Liver (tissue), 8 donors: ENCODE measurements at regions not wholly inside any gene's neighbourhood (a gene's known extent, or its start where the extent isn't known, plus 50 kb on each side); places are given as distances from the start of the nearest gene placed in this dataset.

Source experiments
- DNase-seq: peaks from one replicate; pipeline ENCODE4 v3.0.0-alpha.2; 2017; ENCODE audit warnings: low spot score
- H3K27ac ChIP-seq, 2 donors: one replicate each; pipeline ENCODE4 v1.7.0; 2013; ENCODE audit warnings: inconsistent platforms in 2 of 2, low read length in 2 of 2, control low read depth in 1 of 2, low read depth in 1 of 2, mild to moderate bottlenecking in 1 of 2
- H3K27me3 ChIP-seq, 4 donors: one replicate each; pipeline versions ENCODE4 v1.6.1 to v1.7.0; 2013; ENCODE audit warnings: low read length in 3 of 4, inconsistent platforms in 1 of 4, mild to moderate bottlenecking in 1 of 4, moderate library complexity in 1 of 4; ENCODE audit not compliant: control insufficient read depth in 4 of 4, insufficient read depth in 4 of 4
- H3K36me3 ChIP-seq, 4 donors: one replicate each; pipeline versions ENCODE4 v1.6.1 to v1.7.0; 2013; ENCODE audit warnings: low read length in 3 of 4, mild to moderate bottlenecking in 3 of 4, low read depth in 1 of 4, moderate library complexity in 1 of 4; ENCODE audit not compliant: control insufficient read depth in 4 of 4, insufficient read depth in 3 of 4
- H3K4me1 ChIP-seq, 4 donors: one replicate each; pipeline versions ENCODE4 v1.6.1 to v1.7.0; 2013; ENCODE audit warnings: low read length in 3 of 4, mild to moderate bottlenecking in 3 of 4, moderate library complexity in 1 of 4; ENCODE audit not compliant: control insufficient read depth in 4 of 4, insufficient read depth in 4 of 4
- H3K4me3 ChIP-seq, 3 donors: one replicate each; pipeline versions ENCODE4 v1.6.1 to v1.7.0; 2013; ENCODE audit warnings: low read length in 3 of 3, control low read depth in 1 of 3, low read depth in 1 of 3, mild to moderate bottlenecking in 1 of 3
- H3K9ac ChIP-seq, 2 donors: one replicate each; pipeline ENCODE4 v1.7.0; 2013; ENCODE audit warnings: low read length in 2 of 2, mild to moderate bottlenecking in 2 of 2, moderate library complexity in 2 of 2, control low read depth in 1 of 2, low read depth in 1 of 2
- H3K9me3 ChIP-seq, 4 donors: one replicate each; pipeline versions ENCODE4 v1.6.1 to v1.7.0; 2013; ENCODE audit warnings: low read length in 3 of 4; ENCODE audit not compliant: control insufficient read depth in 4 of 4
- ATF3 ChIP-seq: IDR thresholded peaks from 2 replicates; pipeline ENCODE4 v1.6.1; 2016; ENCODE audit warnings: antibody characterized with exemption
- EGR1 ChIP-seq, 2 donors: IDR thresholded peaks; 2 replicates each; pipeline ENCODE4 v1.6.1; 2016 to 2018; ENCODE audit warnings: antibody characterized with exemption in 2 of 2, low read depth in 2 of 2
- FOXA1 ChIP-seq: IDR thresholded peaks from 2 replicates; pipeline ENCODE4 v1.6.1; 2016; ENCODE audit warnings: antibody characterized with exemption
- FOXA2 ChIP-seq: IDR thresholded peaks from 2 replicates; pipeline ENCODE4 v1.6.1; 2016; ENCODE audit warnings: antibody characterized with exemption
- GABPA ChIP-seq, 2 donors: IDR thresholded peaks in 1 of 2; conservative IDR thresholded peaks in 1 of 2; 2 replicates each; pipeline ENCODE4 v1.6.1; 2016; ENCODE audit warnings: antibody characterized with exemption in 2 of 2, mild to moderate bottlenecking in 1 of 2, moderate library complexity in 1 of 2
- HNF4A ChIP-seq, 2 donors: conservative IDR thresholded peaks; 2 replicates each; pipeline ENCODE4 v1.6.1; 2016; ENCODE audit warnings: antibody characterized with exemption in 2 of 2, mild to moderate bottlenecking in 2 of 2
- HNF4G ChIP-seq: IDR thresholded peaks from 2 replicates; pipeline ENCODE4 v1.6.1; 2016; ENCODE audit warnings: antibody characterized with exemption
- JUND ChIP-seq, 2 donors: IDR thresholded peaks; 2 replicates each; pipeline ENCODE4 v1.6.1; 2016; ENCODE audit warnings: antibody characterized with exemption in 2 of 2
- RAD21 ChIP-seq, 2 donors: IDR thresholded peaks; 2 replicates each; pipeline ENCODE4 v1.6.1; 2016; ENCODE audit warnings: antibody characterized with exemption in 2 of 2, mild to moderate bottlenecking in 2 of 2
- SP1 ChIP-seq: IDR thresholded peaks from 2 replicates; pipeline ENCODE4 v1.6.1; 2018; ENCODE audit warnings: antibody characterized with exemption, mild to moderate bottlenecking
- TAF1 ChIP-seq: conservative IDR thresholded peaks from 2 replicates; pipeline ENCODE4 v1.6.1; 2016; ENCODE audit warnings: antibody characterized with exemption, mild to moderate bottlenecking
- YY1 ChIP-seq: IDR thresholded peaks from 2 replicates; pipeline ENCODE4 v1.6.1; 2016; ENCODE audit warnings: antibody characterized with exemption, mild to moderate bottlenecking
- WGBS: extraction: QIAGEN DNeasy Blood & Tissue Kit; methylation state at CpG from one replicate; pipeline ENCODE4 v1.1.7; 2013; 5-methylcytosine and 5-hydroxymethylcytosine counted together
- TF ChIP-seq, protein P1 (sequence below): IDR thresholded peaks from 2 replicates; pipeline ENCODE4 v1.6.1; 2016; ENCODE audit warnings: antibody characterized with exemption, mild to moderate bottlenecking
- TF ChIP-seq, protein P2 (sequence below): IDR thresholded peaks from 2 replicates; pipeline ENCODE4 v1.6.1; 2016; ENCODE audit warnings: antibody characterized with exemption
- TF ChIP-seq, protein P3 (sequence below): fragments of 150-350 bp; IDR thresholded peaks from 2 replicates; pipeline ENCODE4 v1.5.1; 2017; ENCODE audit warnings: improper control_type of control experiment, low read depth, low read length; ENCODE audit not compliant: missing input control
- donor health status: healthy.
- donor health status: healthy.
- donor health status: healthy.
- donor health status: healthy.
- donor health status: healthy.

GRCh38 chr6:131424016-131424415, 149.0 kb upstream of the ARG1 start:
- no peak for DNase-seq
- Histone ChIP-seq H3K4me3 (no peak overlapping the region), H3K4me1 (no peaks in the 10 kb centered on the region), H3K36me3 (no peaks in the 10 kb centered on the region), H3K27me3 (no peaks in the 10 kb centered on the region), H3K27ac (no peak overlapping the region), H3K9me3 (peaks cover 0 to 5% (median 0%) of the 10 kb centered on the region in 4 donors), H3K9ac (no peak overlapping the region)
- TF ChIP-seq, protein P1, sequence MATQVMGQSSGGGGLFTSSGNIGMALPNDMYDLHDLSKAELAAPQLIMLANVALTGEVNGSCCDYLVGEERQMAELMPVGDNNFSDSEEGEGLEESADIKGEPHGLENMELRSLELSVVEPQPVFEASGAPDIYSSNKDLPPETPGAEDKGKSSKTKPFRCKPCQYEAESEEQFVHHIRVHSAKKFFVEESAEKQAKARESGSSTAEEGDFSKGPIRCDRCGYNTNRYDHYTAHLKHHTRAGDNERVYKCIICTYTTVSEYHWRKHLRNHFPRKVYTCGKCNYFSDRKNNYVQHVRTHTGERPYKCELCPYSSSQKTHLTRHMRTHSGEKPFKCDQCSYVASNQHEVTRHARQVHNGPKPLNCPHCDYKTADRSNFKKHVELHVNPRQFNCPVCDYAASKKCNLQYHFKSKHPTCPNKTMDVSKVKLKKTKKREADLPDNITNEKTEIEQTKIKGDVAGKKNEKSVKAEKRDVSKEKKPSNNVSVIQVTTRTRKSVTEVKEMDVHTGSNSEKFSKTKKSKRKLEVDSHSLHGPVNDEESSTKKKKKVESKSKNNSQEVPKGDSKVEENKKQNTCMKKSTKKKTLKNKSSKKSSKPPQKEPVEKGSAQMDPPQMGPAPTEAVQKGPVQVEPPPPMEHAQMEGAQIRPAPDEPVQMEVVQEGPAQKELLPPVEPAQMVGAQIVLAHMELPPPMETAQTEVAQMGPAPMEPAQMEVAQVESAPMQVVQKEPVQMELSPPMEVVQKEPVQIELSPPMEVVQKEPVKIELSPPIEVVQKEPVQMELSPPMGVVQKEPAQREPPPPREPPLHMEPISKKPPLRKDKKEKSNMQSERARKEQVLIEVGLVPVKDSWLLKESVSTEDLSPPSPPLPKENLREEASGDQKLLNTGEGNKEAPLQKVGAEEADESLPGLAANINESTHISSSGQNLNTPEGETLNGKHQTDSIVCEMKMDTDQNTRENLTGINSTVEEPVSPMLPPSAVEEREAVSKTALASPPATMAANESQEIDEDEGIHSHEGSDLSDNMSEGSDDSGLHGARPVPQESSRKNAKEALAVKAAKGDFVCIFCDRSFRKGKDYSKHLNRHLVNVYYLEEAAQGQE: no peak

DNA sequence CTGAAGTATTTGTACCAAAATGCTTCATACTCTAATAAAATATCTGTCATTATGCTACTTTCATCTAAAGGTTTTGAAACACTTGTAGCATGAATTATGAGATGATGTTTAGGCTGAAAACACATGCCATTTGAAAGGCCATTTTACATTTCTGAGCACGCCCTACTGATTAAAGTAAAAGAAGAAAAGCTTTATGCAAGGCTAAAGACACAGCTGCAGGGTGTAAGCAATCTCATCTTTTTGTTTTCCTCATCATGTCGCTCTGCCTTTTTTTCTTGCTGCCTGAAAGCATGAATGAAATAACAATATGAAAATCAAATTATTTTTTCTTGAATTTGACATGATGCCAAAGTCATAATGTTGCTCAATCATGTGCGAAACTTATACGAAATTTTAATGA, 148.6 kb upstream of the ARG1 start:
- TF ChIP-seq HNF4G: no peak
- TF ChIP-seq, protein P1: no peak
- no peak for TF ChIP-seq SP1
- no peak for TF ChIP-seq FOXA2
- TF ChIP-seq EGR1 (IDR thresholded peaks at IDR 0.05; ENCODE audit: low read depth in 2 of 2): no peak
- no peak for TF ChIP-seq GABPA (IDR thresholded peaks at IDR 0.05 in 1 of 2, conservative IDR thresholded peaks at IDR 0.05 in 1 of 2)
- no peak for TF ChIP-seq ATF3
- TF ChIP-seq, protein P2, sequence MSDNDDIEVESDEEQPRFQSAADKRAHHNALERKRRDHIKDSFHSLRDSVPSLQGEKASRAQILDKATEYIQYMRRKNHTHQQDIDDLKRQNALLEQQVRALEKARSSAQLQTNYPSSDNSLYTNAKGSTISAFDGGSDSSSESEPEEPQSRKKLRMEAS: no peak
- TF ChIP-seq, protein P3, sequence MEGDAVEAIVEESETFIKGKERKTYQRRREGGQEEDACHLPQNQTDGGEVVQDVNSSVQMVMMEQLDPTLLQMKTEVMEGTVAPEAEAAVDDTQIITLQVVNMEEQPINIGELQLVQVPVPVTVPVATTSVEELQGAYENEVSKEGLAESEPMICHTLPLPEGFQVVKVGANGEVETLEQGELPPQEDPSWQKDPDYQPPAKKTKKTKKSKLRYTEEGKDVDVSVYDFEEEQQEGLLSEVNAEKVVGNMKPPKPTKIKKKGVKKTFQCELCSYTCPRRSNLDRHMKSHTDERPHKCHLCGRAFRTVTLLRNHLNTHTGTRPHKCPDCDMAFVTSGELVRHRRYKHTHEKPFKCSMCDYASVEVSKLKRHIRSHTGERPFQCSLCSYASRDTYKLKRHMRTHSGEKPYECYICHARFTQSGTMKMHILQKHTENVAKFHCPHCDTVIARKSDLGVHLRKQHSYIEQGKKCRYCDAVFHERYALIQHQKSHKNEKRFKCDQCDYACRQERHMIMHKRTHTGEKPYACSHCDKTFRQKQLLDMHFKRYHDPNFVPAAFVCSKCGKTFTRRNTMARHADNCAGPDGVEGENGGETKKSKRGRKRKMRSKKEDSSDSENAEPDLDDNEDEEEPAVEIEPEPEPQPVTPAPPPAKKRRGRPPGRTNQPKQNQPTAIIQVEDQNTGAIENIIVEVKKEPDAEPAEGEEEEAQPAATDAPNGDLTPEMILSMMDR: no peak
- TF ChIP-seq JUND (IDR thresholded peaks at IDR 0.05): no peak
- TF ChIP-seq FOXA1: no peak
- no peak for TF ChIP-seq YY1
- TF ChIP-seq RAD21 (IDR thresholded peaks at IDR 0.05): no peak
- TF ChIP-seq HNF4A (conservative IDR thresholded peaks at IDR 0.05): no peak
- no peak for TF ChIP-seq TAF1
- no peaks in the 10 kb centered on the region for H3K27me3 ChIP-seq
- no peak overlapping the region for H3K27ac ChIP-seq
- WGBS: 88% methylated on average over 4 of the region's 4 CpGs
- H3K9ac ChIP-seq: no peak overlapping the region
- H3K36me3 ChIP-seq: no peaks in the 10 kb centered on the region
- no peaks in the 10 kb centered on the region for H3K4me1 ChIP-seq
- H3K4me3 ChIP-seq: no peak overlapping the region
- no peak for DNase-seq
- H3K9me3 ChIP-seq: peaks cover 0 to 5% (median 0%) of the 10 kb centered on the region in 4 donors
